BLaER1 (cell line): ENCODE measurements at regions not wholly inside any gene's neighbourhood (a gene's known extent, or its start where the extent isn't known, plus 50 kb on each side); places are given as distances from the start of the nearest gene placed in this dataset.
"Not testable (repeated sequence)": the region's sequence is repeated elsewhere in the genome, so short reads cannot be mapped to it uniquely, and the experiment has no call there.

Experiments used
- H3K27ac ChIP-seq: shearing (Covaris generic); formaldehyde crosslinking; 2 replicates; pipeline ENCODE4 v1.8.1; 2022
- H3K27me3 ChIP-seq: shearing (Covaris generic); formaldehyde crosslinking; 2 replicates; pipeline ENCODE4 v1.8.1; 2022
- H3K36me3 ChIP-seq: shearing (Covaris generic); formaldehyde crosslinking; 2 replicates; pipeline ENCODE4 v1.8.1; 2022
- H3K4me1 ChIP-seq: shearing (Covaris generic); formaldehyde crosslinking; 2 replicates; pipeline ENCODE4 v1.8.1; 2022
- H3K4me2 ChIP-seq: shearing (Covaris generic); formaldehyde crosslinking; 2 replicates; pipeline ENCODE4 v1.8.1; 2022
- H3K4me3 ChIP-seq: shearing (Covaris generic); formaldehyde crosslinking; 2 replicates; pipeline ENCODE4 v1.8.1; 2022
- H3K9ac ChIP-seq: shearing (Covaris generic); formaldehyde crosslinking; 2 replicates; pipeline ENCODE4 v1.8.1; 2022
- H3K9me3 ChIP-seq: shearing (Covaris generic); formaldehyde crosslinking; 2 replicates; pipeline ENCODE4 v1.8.1; 2022
- H4K20me1 ChIP-seq: shearing (Covaris generic); formaldehyde crosslinking; 2 replicates; pipeline ENCODE4 v1.8.1; 2022
- Cebpa-rat ChIP-seq: shearing (Covaris generic); IDR thresholded peaks from 2 replicates; pipeline ENCODE4 v1.8.1; 2022

DNA sequence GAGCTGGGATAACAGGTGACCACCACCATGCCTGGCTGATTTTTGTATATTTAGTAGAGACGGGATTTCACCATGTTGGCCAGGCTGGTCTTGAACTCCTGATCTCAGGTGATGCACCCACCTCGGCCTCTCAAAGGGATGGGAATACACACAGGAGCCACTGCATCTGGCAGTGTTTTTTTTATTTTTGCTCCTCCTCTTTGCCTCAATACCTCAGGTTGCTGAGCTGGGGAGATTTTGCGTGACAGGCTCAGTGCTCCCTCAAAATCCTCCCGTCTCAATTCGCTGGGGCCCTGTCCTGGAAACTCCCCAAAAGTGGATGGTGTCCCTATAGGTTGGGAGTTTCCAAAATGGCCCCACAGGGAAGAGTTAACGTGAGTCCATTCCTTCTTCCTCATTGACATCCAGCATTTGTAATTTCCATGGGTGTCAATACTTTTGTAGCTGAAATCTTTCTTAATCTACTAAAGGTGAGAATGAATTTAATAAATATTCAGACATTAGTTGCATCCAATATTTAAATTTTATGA, 71.8 kb downstream of the GGTLC2 start:
- Histone ChIP-seq H3K4me2 (peak overlapping the region; percentile 51), H3K4me1 (peaks cover 77% of the 10 kb centered on the region), H3K4me3 (no peak overlapping the region), H3K36me3 (no peaks in the 10 kb centered on the region), H3K27me3 (no peaks in the 10 kb centered on the region), H3K9ac (no peak overlapping the region), H4K20me1 (no peaks in the 10 kb centered on the region), H3K9me3 (no peaks in the 10 kb centered on the region), H3K27ac (no peak overlapping the region)
- TF ChIP-seq Cebpa-rat, result no peak

GRCh38 chr22:22717664-22718063, 73.2 kb downstream of the GGTLC2 start:
- Histone ChIP-seq H3K27ac (no peak overlapping the region), H4K20me1 (no peaks in the 10 kb centered on the region), H3K4me1 (peaks cover 68% of the 10 kb centered on the region), H3K9ac (no peak overlapping the region), H3K36me3 (no peaks in the 10 kb centered on the region), H3K4me3 (no peak overlapping the region), H3K9me3 (no peaks in the 10 kb centered on the region), H3K27me3 (no peaks in the 10 kb centered on the region), H3K4me2 (peak overlapping the region; percentile 49)
- no peak for TF ChIP-seq Cebpa-rat

DNA sequence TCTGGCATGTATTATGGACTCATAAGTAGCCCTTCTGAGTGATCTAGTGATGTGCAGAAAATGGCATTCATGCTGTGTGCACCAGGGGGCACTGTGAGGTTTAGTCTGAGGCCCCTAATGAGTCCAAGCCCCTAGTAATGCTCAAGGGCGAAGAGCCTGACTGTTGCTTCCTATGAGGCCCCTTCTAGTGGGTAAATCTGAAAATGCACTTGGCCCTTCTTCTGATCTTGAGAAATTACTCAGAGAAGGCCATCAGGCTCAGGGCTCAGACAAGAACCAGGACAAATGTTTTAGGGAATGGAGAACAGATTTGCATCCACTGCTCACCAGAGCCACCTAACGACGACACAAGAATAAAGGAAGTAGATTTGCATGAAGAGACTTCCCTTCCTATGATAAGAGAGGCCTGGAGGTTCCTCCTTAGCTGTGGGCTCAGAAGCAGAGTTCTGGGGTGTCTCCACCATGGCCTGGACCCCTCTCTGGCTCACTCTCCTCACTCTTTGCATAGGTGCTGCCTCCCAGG, 75.8 kb downstream of the GGTLC2 start:
- peak overlapping the region; percentile 55 for H3K9ac ChIP-seq
- peaks cover 56% of the 10 kb centered on the region for H3K4me1 ChIP-seq
- peak overlapping the region; percentile 76 for H3K4me2 ChIP-seq
- H3K9me3 ChIP-seq, result no peaks in the 10 kb centered on the region
- H3K27me3 ChIP-seq, result no peaks in the 10 kb centered on the region
- no peaks in the 10 kb centered on the region for H4K20me1 ChIP-seq
- peak overlapping the region; percentile 80 for H3K27ac ChIP-seq
- peak overlapping the region; percentile 19; the same call in 1 of the 2 replicates for H3K4me3 ChIP-seq
- TF ChIP-seq Cebpa-rat, result no peak
- H3K36me3 ChIP-seq, result no peaks in the 10 kb centered on the region

DNA sequence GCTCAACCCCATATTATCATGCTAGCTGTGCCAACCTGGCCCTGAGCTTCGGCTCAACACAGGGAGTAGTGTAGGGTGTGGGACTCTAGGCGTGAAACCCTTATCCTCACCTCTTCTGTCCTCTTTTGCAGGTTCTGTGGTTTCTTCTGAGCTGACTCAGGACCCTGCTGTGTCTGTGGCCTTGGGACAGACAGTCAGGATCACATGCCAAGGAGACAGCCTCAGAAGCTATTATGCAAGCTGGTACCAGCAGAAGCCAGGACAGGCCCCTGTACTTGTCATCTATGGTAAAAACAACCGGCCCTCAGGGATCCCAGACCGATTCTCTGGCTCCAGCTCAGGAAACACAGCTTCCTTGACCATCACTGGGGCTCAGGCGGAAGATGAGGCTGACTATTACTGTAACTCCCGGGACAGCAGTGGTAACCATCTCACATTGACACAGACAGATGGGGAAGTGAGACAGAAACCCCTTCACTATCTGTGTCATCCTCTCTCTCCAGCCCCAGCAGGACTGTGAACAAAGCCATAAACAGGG, 76.4 kb downstream of the GGTLC2 start:
- Histone ChIP-seq H3K27ac (peak overlapping the region; percentile 80), H3K4me2 (peak overlapping the region; percentile 76), H3K27me3 (no peaks in the 10 kb centered on the region), H3K36me3 (no peaks in the 10 kb centered on the region), H3K4me1 (peaks cover 54% of the 10 kb centered on the region), H4K20me1 (no peaks in the 10 kb centered on the region), H3K4me3 (peak overlapping the region; percentile 19; the same call in 1 of the 2 replicates), H3K9ac (peak overlapping the region; percentile 55), H3K9me3 (no peaks in the 10 kb centered on the region)
- no peak for TF ChIP-seq Cebpa-rat

GRCh38 chr22:22721681-22722354, 77.4 kb downstream of the GGTLC2 start:
- Histone ChIP-seq H4K20me1 (no peaks in the 10 kb centered on the region), H3K9ac (no peak overlapping the region), H3K9me3 (no peaks in the 10 kb centered on the region), H3K36me3 (no peaks in the 10 kb centered on the region), H3K4me3 (no peak overlapping the region), H3K4me1 (peaks cover 53% of the 10 kb centered on the region), H3K27me3 (no peaks in the 10 kb centered on the region), H3K27ac (no peak overlapping the region), H3K4me2 (peak overlapping the region; percentile 76)
- no peak for TF ChIP-seq Cebpa-rat

GRCh38 chr22:22728382-22728781, 84.0 kb downstream of the GGTLC2 start:
- no peak for TF ChIP-seq Cebpa-rat
- Histone ChIP-seq H3K4me2 (no peak overlapping the region), H3K9me3 (no peaks in the 10 kb centered on the region), H3K27ac (no peak overlapping the region), H4K20me1 (no peaks in the 10 kb centered on the region), H3K4me1 (peaks cover 12% of the 10 kb centered on the region), H3K27me3 (no peaks in the 10 kb centered on the region), H3K36me3 (no peaks in the 10 kb centered on the region), H3K4me3 (no peak overlapping the region), H3K9ac (no peak overlapping the region)

DNA sequence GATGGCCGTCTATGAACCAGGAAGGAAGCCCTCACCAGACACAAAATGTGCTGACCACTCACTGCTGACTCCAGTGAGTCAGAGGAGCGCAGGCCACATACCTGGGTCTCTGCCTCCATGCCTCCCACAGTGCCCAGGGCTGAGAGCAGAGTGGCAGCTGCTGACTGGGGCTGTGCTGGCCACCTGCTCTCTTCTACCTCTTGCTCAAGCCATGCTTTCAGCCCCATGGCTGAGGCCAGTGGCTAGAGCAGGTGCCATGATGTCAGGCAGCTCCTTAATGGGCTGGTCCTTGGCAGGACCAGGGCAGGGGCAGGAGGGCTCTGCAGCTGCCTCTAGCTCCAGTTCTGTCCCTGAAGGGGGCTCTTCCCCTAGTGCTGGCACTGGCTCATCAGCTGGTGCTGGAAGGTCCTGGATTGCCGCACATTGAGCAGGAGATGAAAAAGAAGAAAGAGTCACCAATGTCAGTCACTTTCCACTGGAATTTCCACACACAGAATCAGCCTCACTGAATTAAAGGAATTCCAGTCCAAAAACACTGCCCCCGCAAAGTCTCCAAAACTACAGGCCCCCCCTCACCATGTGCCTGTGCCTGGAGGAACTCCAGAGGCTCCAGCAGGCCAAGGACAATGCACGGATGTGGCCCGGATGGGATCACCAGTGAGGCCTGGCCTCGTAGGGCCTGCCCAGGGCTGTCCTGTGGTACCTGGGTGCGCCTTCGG, 86.4 kb downstream of the GGTLC2 start:
- H3K4me2 ChIP-seq, result no peak overlapping the region
- TF ChIP-seq Cebpa-rat, result no peak
- no peaks in the 10 kb centered on the region for H3K27me3 ChIP-seq
- H3K9me3 ChIP-seq, result no peaks in the 10 kb centered on the region
- no peaks in the 10 kb centered on the region for H3K36me3 ChIP-seq
- no peak overlapping the region for H3K4me3 ChIP-seq
- no peak overlapping the region for H3K27ac ChIP-seq
- no peak overlapping the region for H3K9ac ChIP-seq
- peaks cover 21% of the 10 kb centered on the region for H3K4me1 ChIP-seq
- no peaks in the 10 kb centered on the region for H4K20me1 ChIP-seq

DNA sequence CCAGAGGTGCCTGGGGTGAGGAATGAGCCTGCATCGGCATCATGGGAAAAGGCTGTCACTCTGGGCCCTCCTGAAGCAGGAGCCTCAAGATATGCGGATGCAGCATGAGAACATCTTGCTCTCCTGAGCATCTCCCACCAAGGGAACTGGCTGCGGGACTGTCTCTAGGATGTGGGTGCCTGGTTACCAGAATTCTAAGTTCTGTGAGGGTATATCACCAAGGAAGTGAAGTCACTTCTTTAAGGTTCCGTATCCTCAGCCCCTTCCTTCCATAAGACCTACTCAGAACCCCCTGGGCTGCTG, 86.9 kb downstream of the GGTLC2 start:
- no peaks in the 10 kb centered on the region for H4K20me1 ChIP-seq

DNA sequence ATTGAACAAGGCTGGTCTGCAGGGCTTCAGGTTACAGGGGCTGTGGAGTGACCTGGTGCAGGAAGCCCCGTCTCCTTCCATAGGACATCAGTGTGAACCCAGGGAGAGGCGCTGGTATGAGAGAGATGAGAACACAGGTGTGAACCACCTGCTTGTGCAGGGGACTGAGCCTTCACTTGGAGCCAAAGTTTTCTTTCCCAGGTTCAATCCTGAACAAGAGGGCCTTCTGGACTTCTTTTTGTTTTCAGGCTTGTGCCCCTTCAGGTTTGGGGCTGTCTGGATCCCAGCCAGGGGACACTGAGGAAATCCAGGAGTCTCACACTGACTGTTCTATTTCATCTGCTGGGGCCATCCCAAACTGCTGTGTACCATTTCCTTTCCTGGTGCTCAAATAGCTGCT, 88.6 kb downstream of the GGTLC2 start:
- not testable (repeated sequence) for H3K4me3 ChIP-seq, H4K20me1 ChIP-seq, H3K27ac ChIP-seq, H3K4me2 ChIP-seq, H3K27me3 ChIP-seq, H3K36me3 ChIP-seq, H3K9me3 ChIP-seq, H3K9ac ChIP-seq
- H3K4me1 ChIP-seq, result peaks cover 22% of the 10 kb centered on the region

More for the DNA sequence above, 86.9 kb downstream of the GGTLC2 start:
- no peak for TF ChIP-seq Cebpa-rat
- no peaks in the 10 kb centered on the region for H3K9me3 ChIP-seq
- H3K4me2 ChIP-seq, result no peak overlapping the region
- H3K36me3 ChIP-seq, result no peaks in the 10 kb centered on the region
- H3K4me3 ChIP-seq, result no peak overlapping the region
- H3K4me1 ChIP-seq, result peaks cover 22% of the 10 kb centered on the region
- H3K9ac ChIP-seq, result no peak overlapping the region
- H3K27ac ChIP-seq, result no peak overlapping the region
- no peaks in the 10 kb centered on the region for H3K27me3 ChIP-seq

- H3K9ac ChIP-seq, result no peak overlapping the region
- 0 out of 2 replicates have a peak, but pooled peaks cover 2% of the 10 kb centered on the region for H3K27me3 ChIP-seq
- H3K4me2 ChIP-seq, result no peak overlapping the region
- H3K27ac ChIP-seq, result no peak overlapping the region
- peaks cover 22% of the 10 kb centered on the region for H3K4me1 ChIP-seq
- TF ChIP-seq Cebpa-rat, result no peak
- no peaks in the 10 kb centered on the region for H4K20me1 ChIP-seq
- no peaks in the 10 kb centered on the region for H3K9me3 ChIP-seq
- no peaks in the 10 kb centered on the region for H3K36me3 ChIP-seq
- no peak overlapping the region for H3K4me3 ChIP-seq
Observed at GRCh38 chr22:22733881-22734373, 89.5 kb downstream of the GGTLC2 start.

DNA sequence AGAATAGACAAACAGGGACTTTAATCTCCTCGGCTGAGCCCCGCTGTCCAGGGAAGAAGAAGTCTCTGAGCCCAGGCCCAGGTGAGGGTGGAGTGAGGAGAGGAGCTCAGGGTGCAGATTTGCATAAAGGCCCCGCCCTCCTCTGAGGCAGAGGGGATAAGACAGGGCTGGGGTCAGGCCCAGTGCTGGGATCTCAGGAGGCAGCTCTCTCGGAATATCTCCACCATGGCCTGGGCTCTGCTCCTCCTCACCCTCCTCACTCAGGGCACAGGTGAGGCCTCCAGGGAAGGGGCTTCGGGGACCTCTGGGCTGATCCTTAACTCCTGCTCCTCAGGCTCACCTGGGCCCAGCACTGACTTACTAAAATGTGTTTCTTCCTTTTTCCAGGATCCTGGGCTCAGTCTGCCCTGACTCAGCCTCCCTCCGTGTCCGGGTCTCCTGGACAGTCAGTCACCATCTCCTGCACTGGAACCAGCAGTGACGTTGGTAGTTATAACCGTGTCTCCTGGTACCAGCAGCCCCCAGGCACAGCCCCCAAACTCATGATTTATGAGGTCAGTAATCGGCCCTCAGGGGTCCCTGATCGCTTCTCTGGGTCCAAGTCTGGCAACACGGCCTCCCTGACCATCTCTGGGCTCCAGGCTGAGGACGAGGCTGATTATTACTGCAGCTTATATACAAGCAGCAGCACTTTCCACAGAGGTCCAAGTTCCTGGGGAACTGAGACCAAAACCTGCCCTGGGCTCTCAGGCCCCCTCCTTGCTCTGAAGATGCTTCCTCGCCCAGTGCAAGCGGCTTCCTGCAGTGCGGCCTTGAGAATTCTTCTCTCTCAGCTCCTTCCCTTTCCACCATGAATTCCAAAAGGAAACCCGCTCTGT, 90.2 kb downstream of the GGTLC2 start:
- not testable (repeated sequence) for H4K20me1 ChIP-seq, H3K4me3 ChIP-seq, H3K9me3 ChIP-seq, H3K27ac ChIP-seq, H3K27me3 ChIP-seq, H3K9ac ChIP-seq, H3K36me3 ChIP-seq
- Histone ChIP-seq H3K4me2 (peak overlapping the region; percentile 35; the same call in 1 of the 2 replicates), H3K4me1 (peaks cover 22% of the 10 kb centered on the region)

- H3K4me3 ChIP-seq, H3K9ac ChIP-seq: not testable (repeated sequence)
Observed at GRCh38 chr22:22735276-22735675, 90.9 kb downstream of the GGTLC2 start.

More at GRCh38 chr22:22735276-22735675, 90.9 kb downstream of the GGTLC2 start:
- not testable (repeated sequence) for H3K27ac ChIP-seq, H3K9me3 ChIP-seq, H3K36me3 ChIP-seq, H4K20me1 ChIP-seq, H3K27me3 ChIP-seq
- H3K4me2 ChIP-seq, result peak overlapping the region; percentile 35; the same call in 1 of the 2 replicates
- H3K4me1 ChIP-seq, result peaks cover 22% of the 10 kb centered on the region
